Liver (tissue), 8 donors: ENCODE measurements at regions not wholly inside any gene's neighbourhood (a gene's known extent, or its start where the extent isn't known, plus 50 kb on each side); places are given as distances from the start of the nearest gene placed in this dataset.

Experiments used
- DNase-seq: peaks from one replicate; pipeline ENCODE4 v3.0.0-alpha.2; 2017; ENCODE audit warnings: low spot score
- H3K27ac ChIP-seq, 2 donors: one replicate each; pipeline ENCODE4 v1.7.0; 2013; ENCODE audit warnings: inconsistent platforms in 2 of 2, low read length in 2 of 2, control low read depth in 1 of 2, low read depth in 1 of 2, mild to moderate bottlenecking in 1 of 2
- H3K27me3 ChIP-seq, 4 donors: one replicate each; pipeline versions ENCODE4 v1.6.1 to v1.7.0; 2013; ENCODE audit warnings: low read length in 3 of 4, inconsistent platforms in 1 of 4, mild to moderate bottlenecking in 1 of 4, moderate library complexity in 1 of 4; ENCODE audit not compliant: control insufficient read depth in 4 of 4, insufficient read depth in 4 of 4
- H3K36me3 ChIP-seq, 4 donors: one replicate each; pipeline versions ENCODE4 v1.6.1 to v1.7.0; 2013; ENCODE audit warnings: low read length in 3 of 4, mild to moderate bottlenecking in 3 of 4, low read depth in 1 of 4, moderate library complexity in 1 of 4; ENCODE audit not compliant: control insufficient read depth in 4 of 4, insufficient read depth in 3 of 4
- H3K4me1 ChIP-seq, 4 donors: one replicate each; pipeline versions ENCODE4 v1.6.1 to v1.7.0; 2013; ENCODE audit warnings: low read length in 3 of 4, mild to moderate bottlenecking in 3 of 4, moderate library complexity in 1 of 4; ENCODE audit not compliant: control insufficient read depth in 4 of 4, insufficient read depth in 4 of 4
- H3K4me3 ChIP-seq, 3 donors: one replicate each; pipeline versions ENCODE4 v1.6.1 to v1.7.0; 2013; ENCODE audit warnings: low read length in 3 of 3, control low read depth in 1 of 3, low read depth in 1 of 3, mild to moderate bottlenecking in 1 of 3
- H3K9ac ChIP-seq, 2 donors: one replicate each; pipeline ENCODE4 v1.7.0; 2013; ENCODE audit warnings: low read length in 2 of 2, mild to moderate bottlenecking in 2 of 2, moderate library complexity in 2 of 2, control low read depth in 1 of 2, low read depth in 1 of 2
- H3K9me3 ChIP-seq, 4 donors: one replicate each; pipeline versions ENCODE4 v1.6.1 to v1.7.0; 2013; ENCODE audit warnings: low read length in 3 of 4; ENCODE audit not compliant: control insufficient read depth in 4 of 4
- EGR1 ChIP-seq, 2 donors: IDR thresholded peaks; 2 replicates each; pipeline ENCODE4 v1.6.1; 2016 to 2018; ENCODE audit warnings: antibody characterized with exemption in 2 of 2, low read depth in 2 of 2
- FOXA1 ChIP-seq: IDR thresholded peaks from 2 replicates; pipeline ENCODE4 v1.6.1; 2016; ENCODE audit warnings: antibody characterized with exemption
- FOXA2 ChIP-seq: IDR thresholded peaks from 2 replicates; pipeline ENCODE4 v1.6.1; 2016; ENCODE audit warnings: antibody characterized with exemption
- GABPA ChIP-seq, 2 donors: IDR thresholded peaks in 1 of 2; conservative IDR thresholded peaks in 1 of 2; 2 replicates each; pipeline ENCODE4 v1.6.1; 2016; ENCODE audit warnings: antibody characterized with exemption in 2 of 2, mild to moderate bottlenecking in 1 of 2, moderate library complexity in 1 of 2
- HNF4A ChIP-seq, 2 donors: conservative IDR thresholded peaks; 2 replicates each; pipeline ENCODE4 v1.6.1; 2016; ENCODE audit warnings: antibody characterized with exemption in 2 of 2, mild to moderate bottlenecking in 2 of 2
- HNF4G ChIP-seq: IDR thresholded peaks from 2 replicates; pipeline ENCODE4 v1.6.1; 2016; ENCODE audit warnings: antibody characterized with exemption
- JUND ChIP-seq, 2 donors: IDR thresholded peaks; 2 replicates each; pipeline ENCODE4 v1.6.1; 2016; ENCODE audit warnings: antibody characterized with exemption in 2 of 2
- NR2F2 ChIP-seq: IDR thresholded peaks from 2 replicates; pipeline ENCODE4 v1.6.1; 2016; ENCODE audit warnings: antibody characterized with exemption
- RAD21 ChIP-seq, 2 donors: IDR thresholded peaks; 2 replicates each; pipeline ENCODE4 v1.6.1; 2016; ENCODE audit warnings: antibody characterized with exemption in 2 of 2, mild to moderate bottlenecking in 2 of 2
- RXRA ChIP-seq, 2 donors: IDR thresholded peaks; 2 replicates each; pipeline ENCODE4 v1.6.1; 2017 to 2018; ENCODE audit warnings: antibody characterized with exemption in 2 of 2, mild to moderate bottlenecking in 1 of 2
- SP1 ChIP-seq: IDR thresholded peaks from 2 replicates; pipeline ENCODE4 v1.6.1; 2018; ENCODE audit warnings: antibody characterized with exemption, mild to moderate bottlenecking
- TAF1 ChIP-seq: conservative IDR thresholded peaks from 2 replicates; pipeline ENCODE4 v1.6.1; 2016; ENCODE audit warnings: antibody characterized with exemption, mild to moderate bottlenecking
- YY1 ChIP-seq: IDR thresholded peaks from 2 replicates; pipeline ENCODE4 v1.6.1; 2016; ENCODE audit warnings: antibody characterized with exemption, mild to moderate bottlenecking
- WGBS: extraction: QIAGEN DNeasy Blood & Tissue Kit; methylation state at CpG from one replicate; pipeline ENCODE4 v1.1.7; 2013; 5-methylcytosine and 5-hydroxymethylcytosine counted together
- TF ChIP-seq, protein P1 (sequence below): IDR thresholded peaks from 2 replicates; pipeline ENCODE4 v1.6.1; 2016; ENCODE audit warnings: antibody characterized with exemption, mild to moderate bottlenecking
- TF ChIP-seq, protein P2 (sequence below): IDR thresholded peaks from 2 replicates; pipeline ENCODE4 v1.6.1; 2016; ENCODE audit warnings: antibody characterized with exemption
- TF ChIP-seq, protein P3 (sequence below): fragments of 150-350 bp; IDR thresholded peaks from 2 replicates; pipeline ENCODE4 v1.5.1; 2017; ENCODE audit warnings: improper control_type of control experiment, low read depth, low read length; ENCODE audit not compliant: missing input control
- TF ChIP-seq, protein P4 (sequence below): IDR thresholded peaks from 2 replicates; pipeline ENCODE4 v1.6.1; 2016; ENCODE audit warnings: antibody characterized with exemption
- TF ChIP-seq, protein P5 (sequence below): IDR thresholded peaks from 2 replicates; pipeline ENCODE4 v1.6.1; 2016; ENCODE audit warnings: antibody characterized with exemption
- donor health status: healthy.
- donor health status: healthy.
- donor health status: healthy.
- donor health status: healthy.
- donor health status: healthy.

DNA sequence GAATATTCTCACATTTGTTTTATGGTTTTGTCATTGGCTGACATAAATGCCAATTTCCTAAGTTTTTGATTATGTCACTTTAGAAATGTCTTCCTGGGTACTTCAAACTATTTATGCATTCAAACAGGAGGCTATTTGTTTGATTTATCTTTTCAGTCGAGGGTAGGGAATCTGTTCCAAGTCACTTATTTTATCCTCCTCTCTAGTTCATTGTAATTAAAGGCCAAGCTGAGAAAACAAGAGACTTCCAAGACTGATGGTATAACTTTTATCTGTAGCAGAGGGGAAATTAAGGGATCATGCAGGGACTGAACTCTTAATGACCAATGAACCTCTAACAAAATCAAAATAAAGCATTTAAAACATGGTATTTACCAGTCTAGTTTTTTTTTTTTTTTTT is 968.4 kb downstream of the SORCS3 start:
- Histone ChIP-seq H3K4me1 (no peaks in the 10 kb centered on the region), H3K4me3 (no peak overlapping the region), H3K36me3 (no peaks in the 10 kb centered on the region), H3K27me3 (no peaks in the 10 kb centered on the region), H3K27ac (no peak overlapping the region), H3K9me3 (no peaks in the 10 kb centered on the region), H3K9ac (no peak overlapping the region)
- TF ChIP-seq HNF4G: no peak
- TF ChIP-seq, protein P1, sequence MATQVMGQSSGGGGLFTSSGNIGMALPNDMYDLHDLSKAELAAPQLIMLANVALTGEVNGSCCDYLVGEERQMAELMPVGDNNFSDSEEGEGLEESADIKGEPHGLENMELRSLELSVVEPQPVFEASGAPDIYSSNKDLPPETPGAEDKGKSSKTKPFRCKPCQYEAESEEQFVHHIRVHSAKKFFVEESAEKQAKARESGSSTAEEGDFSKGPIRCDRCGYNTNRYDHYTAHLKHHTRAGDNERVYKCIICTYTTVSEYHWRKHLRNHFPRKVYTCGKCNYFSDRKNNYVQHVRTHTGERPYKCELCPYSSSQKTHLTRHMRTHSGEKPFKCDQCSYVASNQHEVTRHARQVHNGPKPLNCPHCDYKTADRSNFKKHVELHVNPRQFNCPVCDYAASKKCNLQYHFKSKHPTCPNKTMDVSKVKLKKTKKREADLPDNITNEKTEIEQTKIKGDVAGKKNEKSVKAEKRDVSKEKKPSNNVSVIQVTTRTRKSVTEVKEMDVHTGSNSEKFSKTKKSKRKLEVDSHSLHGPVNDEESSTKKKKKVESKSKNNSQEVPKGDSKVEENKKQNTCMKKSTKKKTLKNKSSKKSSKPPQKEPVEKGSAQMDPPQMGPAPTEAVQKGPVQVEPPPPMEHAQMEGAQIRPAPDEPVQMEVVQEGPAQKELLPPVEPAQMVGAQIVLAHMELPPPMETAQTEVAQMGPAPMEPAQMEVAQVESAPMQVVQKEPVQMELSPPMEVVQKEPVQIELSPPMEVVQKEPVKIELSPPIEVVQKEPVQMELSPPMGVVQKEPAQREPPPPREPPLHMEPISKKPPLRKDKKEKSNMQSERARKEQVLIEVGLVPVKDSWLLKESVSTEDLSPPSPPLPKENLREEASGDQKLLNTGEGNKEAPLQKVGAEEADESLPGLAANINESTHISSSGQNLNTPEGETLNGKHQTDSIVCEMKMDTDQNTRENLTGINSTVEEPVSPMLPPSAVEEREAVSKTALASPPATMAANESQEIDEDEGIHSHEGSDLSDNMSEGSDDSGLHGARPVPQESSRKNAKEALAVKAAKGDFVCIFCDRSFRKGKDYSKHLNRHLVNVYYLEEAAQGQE: no peak
- no peak for TF ChIP-seq FOXA1
- no peak for TF ChIP-seq YY1
- TF ChIP-seq, protein P2, sequence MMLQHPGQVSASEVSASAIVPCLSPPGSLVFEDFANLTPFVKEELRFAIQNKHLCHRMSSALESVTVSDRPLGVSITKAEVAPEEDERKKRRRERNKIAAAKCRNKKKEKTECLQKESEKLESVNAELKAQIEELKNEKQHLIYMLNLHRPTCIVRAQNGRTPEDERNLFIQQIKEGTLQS: no peak
- TF ChIP-seq NR2F2: no peak
- TF ChIP-seq, protein P3, sequence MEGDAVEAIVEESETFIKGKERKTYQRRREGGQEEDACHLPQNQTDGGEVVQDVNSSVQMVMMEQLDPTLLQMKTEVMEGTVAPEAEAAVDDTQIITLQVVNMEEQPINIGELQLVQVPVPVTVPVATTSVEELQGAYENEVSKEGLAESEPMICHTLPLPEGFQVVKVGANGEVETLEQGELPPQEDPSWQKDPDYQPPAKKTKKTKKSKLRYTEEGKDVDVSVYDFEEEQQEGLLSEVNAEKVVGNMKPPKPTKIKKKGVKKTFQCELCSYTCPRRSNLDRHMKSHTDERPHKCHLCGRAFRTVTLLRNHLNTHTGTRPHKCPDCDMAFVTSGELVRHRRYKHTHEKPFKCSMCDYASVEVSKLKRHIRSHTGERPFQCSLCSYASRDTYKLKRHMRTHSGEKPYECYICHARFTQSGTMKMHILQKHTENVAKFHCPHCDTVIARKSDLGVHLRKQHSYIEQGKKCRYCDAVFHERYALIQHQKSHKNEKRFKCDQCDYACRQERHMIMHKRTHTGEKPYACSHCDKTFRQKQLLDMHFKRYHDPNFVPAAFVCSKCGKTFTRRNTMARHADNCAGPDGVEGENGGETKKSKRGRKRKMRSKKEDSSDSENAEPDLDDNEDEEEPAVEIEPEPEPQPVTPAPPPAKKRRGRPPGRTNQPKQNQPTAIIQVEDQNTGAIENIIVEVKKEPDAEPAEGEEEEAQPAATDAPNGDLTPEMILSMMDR: no peak
- no peak for TF ChIP-seq HNF4A (conservative IDR thresholded peaks at IDR 0.05)
- TF ChIP-seq RXRA (IDR thresholded peaks at IDR 0.05): no peak
- TF ChIP-seq FOXA2: no peak
- TF ChIP-seq SP1: no peak
- TF ChIP-seq, protein P4, sequence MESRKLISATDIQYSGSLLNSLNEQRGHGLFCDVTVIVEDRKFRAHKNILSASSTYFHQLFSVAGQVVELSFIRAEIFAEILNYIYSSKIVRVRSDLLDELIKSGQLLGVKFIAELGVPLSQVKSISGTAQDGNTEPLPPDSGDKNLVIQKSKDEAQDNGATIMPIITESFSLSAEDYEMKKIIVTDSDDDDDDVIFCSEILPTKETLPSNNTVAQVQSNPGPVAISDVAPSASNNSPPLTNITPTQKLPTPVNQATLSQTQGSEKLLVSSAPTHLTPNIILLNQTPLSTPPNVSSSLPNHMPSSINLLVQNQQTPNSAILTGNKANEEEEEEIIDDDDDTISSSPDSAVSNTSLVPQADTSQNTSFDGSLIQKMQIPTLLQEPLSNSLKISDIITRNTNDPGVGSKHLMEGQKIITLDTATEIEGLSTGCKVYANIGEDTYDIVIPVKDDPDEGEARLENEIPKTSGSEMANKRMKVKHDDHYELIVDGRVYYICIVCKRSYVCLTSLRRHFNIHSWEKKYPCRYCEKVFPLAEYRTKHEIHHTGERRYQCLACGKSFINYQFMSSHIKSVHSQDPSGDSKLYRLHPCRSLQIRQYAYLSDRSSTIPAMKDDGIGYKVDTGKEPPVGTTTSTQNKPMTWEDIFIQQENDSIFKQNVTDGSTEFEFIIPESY: no peak
- no peak for TF ChIP-seq EGR1 (IDR thresholded peaks at IDR 0.05; ENCODE audit: low read depth in 2 of 2)
- no peak for TF ChIP-seq GABPA (IDR thresholded peaks at IDR 0.05 in 1 of 2, conservative IDR thresholded peaks at IDR 0.05 in 1 of 2)
- no peak for TF ChIP-seq RAD21 (IDR thresholded peaks at IDR 0.05)
- TF ChIP-seq JUND (IDR thresholded peaks at IDR 0.05): no peak
- no peak for TF ChIP-seq TAF1
- TF ChIP-seq, protein P5, sequence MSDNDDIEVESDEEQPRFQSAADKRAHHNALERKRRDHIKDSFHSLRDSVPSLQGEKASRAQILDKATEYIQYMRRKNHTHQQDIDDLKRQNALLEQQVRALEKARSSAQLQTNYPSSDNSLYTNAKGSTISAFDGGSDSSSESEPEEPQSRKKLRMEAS: no peak
- 52% methylated on average over 1 of the region's 1 CpG for WGBS
- DNase-seq: no peak

DNA sequence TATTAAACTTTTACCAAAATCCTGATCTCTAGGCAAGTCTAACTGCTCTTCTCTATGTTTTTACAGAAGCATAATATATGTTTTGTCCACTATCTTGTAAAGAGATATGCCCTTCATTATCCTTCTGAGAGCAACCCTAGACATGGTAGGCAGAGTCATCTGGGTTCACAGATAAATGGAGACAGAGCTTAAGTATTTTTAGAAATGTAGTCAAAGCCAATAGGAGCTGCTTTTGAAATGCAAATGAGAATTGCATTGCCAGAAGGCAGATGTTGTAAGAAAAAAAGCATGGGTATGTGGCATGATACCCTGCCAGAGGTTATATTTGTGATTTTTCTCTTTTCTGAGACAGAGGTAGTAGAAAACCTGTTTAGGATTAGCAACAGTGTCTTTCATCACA is 964.8 kb downstream of the SORCS3 start:
- no peak for DNase-seq
- Histone ChIP-seq H3K9me3 (peaks cover 0 to 3% (median 0%) of the 10 kb centered on the region in 4 donors), H3K4me1 (no peaks in the 10 kb centered on the region), H3K27ac (no peak overlapping the region), H3K4me3 (no peak overlapping the region), H3K9ac (no peak overlapping the region), H3K36me3 (no peaks in the 10 kb centered on the region), H3K27me3 (no peaks in the 10 kb centered on the region)
- TF ChIP-seq GABPA (IDR thresholded peaks at IDR 0.05 in 1 of 2, conservative IDR thresholded peaks at IDR 0.05 in 1 of 2): no peak
- TF ChIP-seq HNF4G: no peak
- TF ChIP-seq TAF1: no peak
- TF ChIP-seq RXRA (IDR thresholded peaks at IDR 0.05): no peak
- TF ChIP-seq, protein P5: no peak
- TF ChIP-seq FOXA1: no peak
- no peak for TF ChIP-seq YY1
- TF ChIP-seq, protein P4: no peak
